ENCODE measurements at regions not wholly inside any gene's neighbourhood (a gene's known extent, or its start where the extent isn't known, plus 50 kb on each side); places are given as distances from the start of the nearest gene placed in this dataset.

DNA sequence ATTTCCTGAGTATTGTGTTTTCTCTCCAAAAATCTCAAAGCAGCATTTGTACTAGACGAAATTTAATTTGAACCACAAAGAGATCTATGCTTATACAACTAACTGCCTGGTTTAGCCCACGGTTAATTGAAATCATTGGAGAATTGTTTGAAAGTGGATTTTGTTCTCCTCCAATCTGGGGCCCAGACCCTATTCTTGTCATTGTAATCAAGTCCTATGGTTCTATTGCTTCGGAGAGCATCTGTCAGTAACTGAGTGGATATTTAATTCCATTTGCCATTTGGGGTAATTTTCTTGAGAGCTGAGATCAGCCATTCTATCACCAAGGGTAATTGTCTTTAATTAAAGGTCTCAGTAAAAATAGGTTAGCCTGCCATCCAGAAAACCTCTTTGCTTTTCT lies 117.0 kb upstream of the KCNG1 start:
- H3K27ac ChIP-seq = no peak overlapping the region
- TF ChIP-seq CTCF (conservative IDR thresholded peaks at IDR 0.05) = no peak
- TF ChIP-seq ZFX (IDR thresholded peaks at IDR 0.05) = no peak

DNA sequence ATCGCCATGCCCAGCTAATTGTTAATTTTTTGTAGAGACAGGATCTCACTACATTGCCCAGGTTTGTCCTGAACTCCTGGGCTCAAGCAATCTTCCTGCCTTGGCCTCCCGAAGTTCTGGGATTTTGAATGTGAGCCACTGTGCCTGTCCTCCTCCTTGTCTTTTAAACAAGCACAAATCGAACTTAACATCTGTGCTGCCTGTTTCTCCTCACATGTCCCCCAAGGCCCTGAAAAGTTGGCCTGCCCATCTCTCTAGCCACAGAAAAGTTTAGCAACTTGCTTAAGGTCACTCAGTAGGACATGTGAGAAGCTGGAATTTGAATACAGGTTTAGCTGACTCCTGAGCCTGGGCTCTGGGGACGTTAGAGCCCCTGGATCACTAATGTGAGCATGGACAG lies 115.7 kb upstream of the KCNG1 start:
- no peak overlapping the region for H3K27ac ChIP-seq
- TF ChIP-seq CTCF (conservative IDR thresholded peaks at IDR 0.05) = no peak

DNA sequence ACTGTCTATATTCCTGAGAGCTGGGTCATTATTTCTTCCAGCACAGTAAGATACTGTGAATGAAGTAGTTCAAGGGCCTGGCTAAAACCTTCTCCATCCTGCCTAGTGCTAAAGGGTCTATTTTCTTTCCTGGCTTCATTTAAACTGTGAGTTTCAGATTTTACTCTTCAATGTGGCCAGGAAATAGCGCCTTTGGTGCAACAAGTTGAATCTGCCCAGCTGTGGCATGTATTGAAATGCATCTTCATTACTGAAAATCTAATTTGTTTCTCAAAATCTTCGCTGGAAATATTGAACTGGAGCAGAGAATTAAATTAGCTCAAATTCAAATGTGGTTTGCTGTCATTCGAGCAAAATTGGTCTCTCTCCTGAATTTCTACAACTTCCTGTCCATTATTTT lies 114.6 kb upstream of the KCNG1 start:
- TF ChIP-seq ZFX (IDR thresholded peaks at IDR 0.05) (no peak), CTCF (conservative IDR thresholded peaks at IDR 0.05) (no peak)
- no peak overlapping the region for H3K27ac ChIP-seq

DNA sequence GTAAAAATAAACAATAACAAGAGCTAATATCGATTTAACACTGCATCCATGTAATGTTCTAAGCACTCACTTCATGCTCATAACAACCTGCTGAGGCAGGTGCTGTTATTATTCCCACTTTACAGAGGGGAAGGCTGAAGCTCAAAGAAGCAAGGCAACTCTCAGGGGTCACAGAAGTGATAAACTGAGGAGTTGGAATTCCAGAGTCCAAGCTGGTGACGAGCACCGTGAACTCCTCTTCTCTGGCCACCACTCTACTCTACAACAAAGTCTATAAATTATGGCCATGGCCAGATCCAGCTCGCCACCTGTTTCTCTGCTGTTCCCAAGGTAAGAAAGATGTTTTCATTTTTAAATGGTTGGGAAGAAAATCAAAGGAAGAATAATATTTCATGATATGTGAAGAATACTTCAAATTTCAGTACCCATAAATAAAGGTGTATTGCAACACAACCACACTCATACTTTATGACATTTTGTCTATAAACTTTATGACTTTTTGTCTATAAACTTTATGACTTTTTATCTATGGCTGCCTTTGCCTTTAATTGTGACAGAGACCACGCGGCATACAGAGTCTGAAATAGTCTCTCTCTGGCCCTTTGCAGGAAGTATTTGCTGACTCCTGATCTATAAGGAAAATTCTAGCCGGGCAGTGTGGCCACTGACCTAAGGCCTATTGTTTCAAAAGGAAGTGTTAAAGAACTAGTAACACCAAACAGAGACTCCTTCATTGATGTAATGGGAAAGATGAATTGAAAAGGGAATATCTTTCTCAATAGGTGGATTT lies 113.2 kb upstream of the KCNG1 start:
- no peak for TF ChIP-seq ZFX (IDR thresholded peaks at IDR 0.05)
- no peak for TF ChIP-seq CTCF (conservative IDR thresholded peaks at IDR 0.05)
- no peak overlapping the region for H3K27ac ChIP-seq

- no peak overlapping the region for H3K27ac ChIP-seq
- TF ChIP-seq CTCF (conservative IDR thresholded peaks at IDR 0.05) (no peak), ZFX (IDR thresholded peaks at IDR 0.05) (no peak)
Measured at GRCh38 chr20:51134405-51134804, 111.5 kb upstream of the KCNG1 start.

DNA sequence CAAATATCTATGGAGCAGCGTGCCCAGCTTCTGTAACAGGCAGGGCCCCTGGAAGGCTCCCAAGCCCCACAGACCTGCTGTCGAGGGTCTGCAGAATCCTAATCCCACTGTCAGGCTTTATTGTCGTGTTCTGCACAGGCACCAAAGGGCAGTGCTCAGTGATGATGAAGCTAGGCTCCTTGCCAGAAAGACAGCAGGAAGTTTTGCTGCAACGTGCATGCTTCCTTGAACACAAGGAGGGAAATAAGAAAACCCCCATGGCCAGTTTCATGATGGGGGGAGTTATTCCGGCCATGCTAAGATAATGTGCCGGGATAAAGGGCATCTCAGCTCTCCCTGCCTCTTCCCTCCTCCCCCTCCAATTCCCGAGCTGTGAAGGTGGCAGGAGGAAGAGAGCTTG lies 109.4 kb upstream of the KCNG1 start:
- no peak overlapping the region for H3K27ac ChIP-seq
- no peak for TF ChIP-seq CTCF (conservative IDR thresholded peaks at IDR 0.05)
- TF ChIP-seq ZFX (IDR thresholded peaks at IDR 0.05) = no peak

DNA sequence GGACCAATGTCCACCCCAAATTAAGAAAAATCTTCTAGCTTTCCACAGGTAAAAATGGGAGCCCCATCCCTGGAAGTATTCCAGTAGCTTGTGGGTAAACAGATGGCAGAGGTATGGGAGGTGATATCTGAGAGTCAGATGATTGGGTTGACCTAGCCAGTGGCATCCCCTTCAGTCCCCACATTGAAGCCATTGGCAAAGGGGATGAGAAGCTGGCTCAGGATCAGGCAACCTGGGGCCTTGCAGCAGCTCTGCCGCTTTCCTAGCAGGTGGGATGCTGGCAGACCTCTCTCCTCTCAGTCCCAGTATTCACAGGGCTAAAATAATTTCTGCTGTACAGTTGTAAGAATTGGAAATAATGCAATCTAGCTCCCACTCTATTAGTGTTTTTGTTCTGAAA lies 108.9 kb upstream of the KCNG1 start:
- no peak for TF ChIP-seq CTCF (conservative IDR thresholded peaks at IDR 0.05)
- no peak overlapping the region for H3K27ac ChIP-seq

Data from C4-2B (cell line).